Upper lobe of left lung (tissue), 4 donors: ENCODE measurements at regions not wholly inside any gene's neighbourhood (a gene's known extent, or its start where the extent isn't known, plus 50 kb on each side); places are given as distances from the start of the nearest gene placed in this dataset.

ENCODE experiments used
- EP300 ChIP-seq, 4 donors: sonication (generic); formaldehyde crosslinking; IDR thresholded peaks; one replicate each; pipeline ENCODE4 v1.5.1; 2017; ENCODE audit warnings: antibody characterized with exemption in 4 of 4, control low read depth in 2 of 4
- POLR2A ChIP-seq, 4 donors: fragments of 450-650 bp; IDR thresholded peaks; one replicate each; pipeline ENCODE4 v1.5.1; 2016 to 2017; ENCODE audit warnings: antibody characterized with exemption in 4 of 4, mild to moderate bottlenecking in 2 of 4
- POLR2AphosphoS5 ChIP-seq, 2 donors: sonication (generic); formaldehyde crosslinking; IDR thresholded peaks; one replicate each; pipeline ENCODE4 v1.5.1; 2017; ENCODE audit warnings: antibody characterized with exemption in 2 of 2
- TF ChIP-seq, protein P1 (sequence below), 6 experiments: fragments of 450-650 bp in 4 of 6; fragments of 200-600 bp in 2 of 6; sonication (generic) in 2 of 6; IDR thresholded peaks; one replicate each; pipeline ENCODE4 v1.5.1; 2016 to 2019; ENCODE audit warnings: antibody characterized with exemption in 6 of 6

DNA sequence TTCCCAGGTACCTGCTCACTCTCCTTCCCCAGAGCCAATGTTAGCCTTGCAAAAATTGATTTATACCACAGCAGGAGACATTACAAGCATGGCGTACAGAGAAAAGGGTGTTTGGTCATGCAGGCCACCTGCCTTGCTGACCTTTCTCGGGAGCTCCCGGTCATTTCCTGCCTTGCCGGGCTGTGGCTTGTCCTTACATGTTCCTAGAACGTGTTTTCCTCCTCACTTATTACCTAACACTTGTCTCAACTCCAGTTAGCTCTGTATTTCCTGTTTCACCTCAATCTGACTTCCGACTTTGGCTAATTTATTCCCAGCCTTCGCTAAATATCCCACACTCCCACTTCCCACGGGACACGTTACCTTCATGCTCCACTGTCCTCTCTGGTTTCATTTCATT lies 282.5 kb downstream of the ICE1 start:
- TF ChIP-seq, protein P1, sequence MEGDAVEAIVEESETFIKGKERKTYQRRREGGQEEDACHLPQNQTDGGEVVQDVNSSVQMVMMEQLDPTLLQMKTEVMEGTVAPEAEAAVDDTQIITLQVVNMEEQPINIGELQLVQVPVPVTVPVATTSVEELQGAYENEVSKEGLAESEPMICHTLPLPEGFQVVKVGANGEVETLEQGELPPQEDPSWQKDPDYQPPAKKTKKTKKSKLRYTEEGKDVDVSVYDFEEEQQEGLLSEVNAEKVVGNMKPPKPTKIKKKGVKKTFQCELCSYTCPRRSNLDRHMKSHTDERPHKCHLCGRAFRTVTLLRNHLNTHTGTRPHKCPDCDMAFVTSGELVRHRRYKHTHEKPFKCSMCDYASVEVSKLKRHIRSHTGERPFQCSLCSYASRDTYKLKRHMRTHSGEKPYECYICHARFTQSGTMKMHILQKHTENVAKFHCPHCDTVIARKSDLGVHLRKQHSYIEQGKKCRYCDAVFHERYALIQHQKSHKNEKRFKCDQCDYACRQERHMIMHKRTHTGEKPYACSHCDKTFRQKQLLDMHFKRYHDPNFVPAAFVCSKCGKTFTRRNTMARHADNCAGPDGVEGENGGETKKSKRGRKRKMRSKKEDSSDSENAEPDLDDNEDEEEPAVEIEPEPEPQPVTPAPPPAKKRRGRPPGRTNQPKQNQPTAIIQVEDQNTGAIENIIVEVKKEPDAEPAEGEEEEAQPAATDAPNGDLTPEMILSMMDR (IDR thresholded peaks at IDR 0.05): no peak
- TF ChIP-seq POLR2AphosphoS5 (IDR thresholded peaks at IDR 0.05) (no peak), POLR2A (IDR thresholded peaks at IDR 0.05) (no peak), EP300 (IDR thresholded peaks at IDR 0.05) (no peak)
